Heart right ventricle (tissue), 16 donors: ENCODE measurements at regions not wholly inside any gene's neighbourhood (a gene's known extent, or its start where the extent isn't known, plus 50 kb on each side); places are given as distances from the start of the nearest gene placed in this dataset.
"Not testable (repeated sequence)": the region's sequence is repeated elsewhere in the genome, so short reads cannot be mapped to it uniquely, and the experiment has no call there.

Experiments used
- ATAC-seq, 8 donors: fragments of 200-7000 bp; cut with Tn5 transposase; one replicate each; pipeline ENCODE4 v1.9.1; 2020; ENCODE audit warnings: mild to moderate bottlenecking in 8 of 8, moderate library complexity in 8 of 8, moderate number of reproducible peaks in 1 of 8
- DNase-seq, 2 donors: peaks; one replicate each; pipeline ENCODE4 v3.0.0-alpha.2; 2020
- H3K27ac ChIP-seq, 10 donors: fragments of 200-600 bp; sonication (generic) in 2 of 10; one replicate each; pipeline versions ENCODE4 v1.5.0 to v1.8.0; 2020 to 2022; ENCODE audit warnings: mild to moderate bottlenecking in 3 of 10
- H3K27me3 ChIP-seq, 7 donors: fragments of 200-600 bp; one replicate each; pipeline ENCODE4 v1.8.0; 2021 to 2022; ENCODE audit warnings: mild to moderate bottlenecking in 2 of 7
- H3K36me3 ChIP-seq, 9 donors: fragments of 200-600 bp; sonication (generic) in 1 of 9; one replicate each; pipeline versions ENCODE4 v1.5.0 to v1.8.0; 2020 to 2022; ENCODE audit warnings: mild to moderate bottlenecking in 2 of 9
- H3K4me1 ChIP-seq, 9 donors: fragments of 200-600 bp; sonication (generic) in 1 of 9; one replicate each; pipeline versions ENCODE4 v1.5.0 to v1.8.0; 2020 to 2022; ENCODE audit warnings: mild to moderate bottlenecking in 4 of 9
- H3K4me3 ChIP-seq, 10 donors: fragments of 200-600 bp; sonication (generic) in 2 of 10; one replicate each; pipeline versions ENCODE4 v1.5.0 to v1.8.0; 2020 to 2022; ENCODE audit warnings: mild to moderate bottlenecking in 7 of 10, moderate library complexity in 2 of 10
- H3K9me3 ChIP-seq, 11 donors: fragments of 200-600 bp in 10 of 11; sonication (generic) in 2 of 11; one replicate each; pipeline versions ENCODE4 v1.5.0 to v1.8.0; 2013 to 2022; ENCODE audit warnings: mild to moderate bottlenecking in 2 of 11, control low read depth in 1 of 11, moderate library complexity in 1 of 11
- WGBS, 2 donors: extraction: QIAGEN DNeasy Blood & Tissue Kit; methylation state at CpG; one replicate each; pipeline ENCODE4 v1.1.7; 2013; ENCODE audit warnings: inconsistent platforms in 1 of 2; 5-methylcytosine and 5-hydroxymethylcytosine counted together
- intact Hi-C, 10 donors: fragments of 100-400 bp; cut with DNase I; formaldehyde crosslinking; loops; one replicate each; pipeline versions ENCODE4 v1.11.1 to v1.14.2; 2022
- donor health status: Arrhythmogenic right ventricular cardiomyopathy.
- donor health status: ischemic (EF 13 %, LVEDD 7.1; RV severe dilation, severe dysfunction).
- donor health status: healthy with polysubstance abuse.
- donor health status: DM: no; HTN: yes; CAD: no.
- donor health status: DM: no; HTN: no; CAD: no.
- donor health status: ischemic (EF 25% LVEDD 6.9; RV normal size, moderate dysfunction).
- donor health status: ischemic (EF 25% LVEDD 5.7; RV mildly dilated, moderate dysfunction).
- donor health status: healthy.
- donor health status: DM: yes; HTN: yes; CAD: no.
- donor health status: Ischemic cardiomyopathy.
- donor health status: ischemic (EF 35%, LVEDD 5.7; RV mildly dilated, moderate dysfunction).
- donor health status: nonischemic (EF 11% LVEDD 7.7; RV severe dilation, severe dysfunction).
- donor health status: DM: yes; HTN: yes; CAD: no.
- donor health status: PGD.
- donor health status: ischemic (EF 29% LVEDD 5.4; RV normal size, mild dysfunction).
- donor health status: nonischemic (EF 23%, LVEDD 6.1; RV moderate dilation, normal function).

DNA sequence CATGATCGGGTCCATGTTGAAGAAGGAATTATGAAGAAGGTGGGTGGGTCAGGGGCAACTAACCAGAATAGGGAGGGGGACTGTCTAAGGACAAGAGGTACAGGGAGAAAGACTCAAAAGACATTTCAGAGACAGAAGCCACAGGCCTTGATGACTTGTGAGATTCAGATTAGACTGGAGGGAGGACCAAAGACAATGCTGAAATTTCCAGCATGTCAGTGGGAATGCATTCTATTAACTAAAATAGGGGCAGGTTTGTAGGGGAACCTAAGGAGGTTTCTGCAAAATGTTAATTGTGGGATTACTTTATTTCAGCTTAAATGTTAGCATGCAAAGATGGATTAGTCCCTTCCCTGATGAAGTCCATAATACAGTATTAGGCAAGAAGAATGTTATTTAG, 141.6 kb upstream of the NBPF26 start:
- ATAC-seq = peak in 1 of 8 donors; percentile 42
- no CpG with 5 or more reads among the region's 1 CpG for WGBS, 2 donors
- H3K4me3 ChIP-seq, H3K4me1 ChIP-seq, H3K27me3 ChIP-seq, H3K9me3 ChIP-seq, H3K36me3 ChIP-seq, DNase-seq, H3K27ac ChIP-seq, intact Hi-C loops: not testable (repeated sequence)

DNA sequence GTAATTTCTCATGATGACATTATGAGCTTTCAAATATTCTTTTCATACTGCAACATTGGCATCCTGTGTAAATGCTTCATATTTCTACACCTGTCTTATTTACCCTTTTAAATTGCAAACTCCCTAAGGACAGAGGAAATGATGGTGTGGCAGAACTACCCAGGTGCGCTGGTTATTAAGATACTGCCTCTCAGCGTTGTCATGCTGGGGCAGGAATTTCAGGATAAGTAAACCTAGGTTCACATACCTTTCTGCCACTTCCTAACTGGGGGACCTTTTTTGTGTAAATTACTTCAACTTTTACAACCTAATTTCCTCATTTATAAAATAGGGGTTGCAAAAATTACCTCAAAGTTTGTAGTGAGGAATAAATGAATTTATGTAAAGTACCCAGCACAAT, 137.7 kb upstream of the NBPF26 start:
- H3K4me3 ChIP-seq, H3K9me3 ChIP-seq, H3K36me3 ChIP-seq, intact Hi-C loops, H3K27me3 ChIP-seq, DNase-seq, H3K4me1 ChIP-seq, ATAC-seq, H3K27ac ChIP-seq: not testable (repeated sequence)
- WGBS, 2 donors = no CpG with 5 or more reads among the region's 2 CpGs

DNA sequence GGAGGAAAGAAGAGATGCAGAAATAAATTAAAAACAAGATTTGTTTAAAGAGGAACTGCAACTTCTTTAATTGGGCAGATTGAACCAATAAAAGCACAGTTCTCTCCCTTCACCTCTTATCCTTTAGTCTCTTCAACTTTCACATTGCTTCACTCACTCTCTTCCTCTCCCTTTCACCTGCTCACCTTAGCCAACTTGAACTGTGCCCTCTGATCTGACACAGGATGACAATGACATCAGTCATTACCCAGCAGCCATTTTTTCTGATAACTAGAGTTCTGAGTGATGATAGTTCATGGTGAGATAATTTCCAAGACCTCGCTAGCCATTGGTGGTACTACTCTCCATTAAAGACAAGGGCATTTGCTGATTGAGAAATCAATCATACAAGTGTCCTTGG, 134.9 kb upstream of the NBPF26 start:
- H3K4me1 ChIP-seq = not testable (repeated sequence)
- WGBS, 2 donors = no CpG with 5 or more reads among the region's 1 CpG

DNA sequence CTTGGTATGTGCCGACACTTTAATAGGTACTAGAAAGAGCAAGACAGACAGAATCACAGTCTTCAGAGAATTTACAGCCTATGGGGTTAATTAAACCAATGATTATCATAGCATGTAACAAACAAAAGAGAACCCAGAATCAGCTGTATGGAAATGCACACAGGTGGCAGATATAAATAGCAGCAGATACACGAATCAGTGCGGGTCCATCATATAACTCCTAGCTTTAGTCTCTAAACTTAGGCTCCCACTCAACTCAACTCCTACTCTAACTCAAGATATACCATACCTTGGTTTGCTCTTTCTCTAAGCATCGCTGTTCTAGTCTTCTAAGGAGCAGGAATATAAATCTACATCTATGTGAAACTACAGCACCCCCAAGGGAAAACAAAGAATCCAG, 132.0 kb upstream of the NBPF26 start:
- H3K27me3 ChIP-seq, H3K4me1 ChIP-seq, H3K36me3 ChIP-seq, H3K9me3 ChIP-seq, intact Hi-C loops, H3K4me3 ChIP-seq, DNase-seq: not testable (repeated sequence)
- ATAC-seq = peak in 2 of 8 donors; percentile 19 to 20
- H3K27ac ChIP-seq = peak overlapping the region in 7 of 10 donors; percentile 55 to 88 (median 71)
- WGBS, 2 donors = 30 to 45% methylated on average over 2 to 3 of the region's 4 CpGs

More for the DNA sequence above, 134.9 kb upstream of the NBPF26 start:
- H3K4me3 ChIP-seq, H3K27ac ChIP-seq, H3K36me3 ChIP-seq, intact Hi-C loops, H3K9me3 ChIP-seq, ATAC-seq, DNase-seq, H3K27me3 ChIP-seq: not testable (repeated sequence)

DNA sequence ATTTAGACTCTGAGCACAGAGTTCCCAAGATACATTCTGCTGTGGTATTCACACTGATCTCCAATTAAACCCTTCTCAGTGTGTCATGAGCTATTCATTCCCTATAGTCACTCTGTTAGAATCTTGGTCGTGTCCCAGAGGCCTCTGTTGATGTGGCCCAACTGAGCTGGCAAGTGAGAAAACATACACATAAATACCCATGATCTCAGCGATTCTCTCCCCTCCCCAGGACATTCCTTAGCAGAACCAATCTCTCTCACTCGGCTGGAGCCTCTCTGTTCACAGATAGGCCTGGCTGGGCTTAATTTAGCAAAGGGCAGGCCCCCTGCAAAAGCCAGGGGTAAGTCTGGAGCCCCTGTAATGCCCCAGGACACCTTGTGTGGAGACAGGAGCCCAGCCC, 130.8 kb upstream of the NBPF26 start:
- H3K27me3 ChIP-seq, intact Hi-C loops, DNase-seq, H3K4me3 ChIP-seq, H3K9me3 ChIP-seq, H3K36me3 ChIP-seq, H3K27ac ChIP-seq, H3K4me1 ChIP-seq: not testable (repeated sequence)
- no CpG with 5 or more reads among the region's 3 CpGs for WGBS, 2 donors
- peak; percentile 81 to 94 (median 89) for ATAC-seq

DNA sequence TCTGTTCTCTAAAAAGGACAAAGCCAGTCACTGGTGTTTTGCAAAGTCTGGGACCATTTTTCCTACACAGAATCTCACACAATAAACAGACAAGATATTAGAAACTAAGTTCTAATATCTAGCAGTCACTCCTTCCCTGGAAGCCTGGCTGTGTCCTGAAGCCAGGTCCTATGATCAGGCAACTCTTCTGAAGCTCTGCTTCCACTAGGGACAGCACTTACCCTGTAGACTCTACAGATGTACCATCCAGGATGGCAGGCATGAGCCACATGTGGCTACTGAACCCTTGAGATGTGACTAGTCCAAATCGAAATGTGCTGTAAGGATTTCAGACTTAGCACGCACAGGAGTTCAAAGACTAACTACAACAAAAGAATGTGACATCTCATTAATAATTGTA, 130.1 kb upstream of the NBPF26 start:
- intact Hi-C loops, H3K36me3 ChIP-seq, H3K4me3 ChIP-seq, DNase-seq, H3K27ac ChIP-seq, H3K4me1 ChIP-seq, H3K9me3 ChIP-seq, H3K27me3 ChIP-seq: not testable (repeated sequence)
- WGBS, 2 donors = no CpG with 5 or more reads among the region's 2 CpGs
- peak; percentile 36 to 79 (median 60) for ATAC-seq

DNA sequence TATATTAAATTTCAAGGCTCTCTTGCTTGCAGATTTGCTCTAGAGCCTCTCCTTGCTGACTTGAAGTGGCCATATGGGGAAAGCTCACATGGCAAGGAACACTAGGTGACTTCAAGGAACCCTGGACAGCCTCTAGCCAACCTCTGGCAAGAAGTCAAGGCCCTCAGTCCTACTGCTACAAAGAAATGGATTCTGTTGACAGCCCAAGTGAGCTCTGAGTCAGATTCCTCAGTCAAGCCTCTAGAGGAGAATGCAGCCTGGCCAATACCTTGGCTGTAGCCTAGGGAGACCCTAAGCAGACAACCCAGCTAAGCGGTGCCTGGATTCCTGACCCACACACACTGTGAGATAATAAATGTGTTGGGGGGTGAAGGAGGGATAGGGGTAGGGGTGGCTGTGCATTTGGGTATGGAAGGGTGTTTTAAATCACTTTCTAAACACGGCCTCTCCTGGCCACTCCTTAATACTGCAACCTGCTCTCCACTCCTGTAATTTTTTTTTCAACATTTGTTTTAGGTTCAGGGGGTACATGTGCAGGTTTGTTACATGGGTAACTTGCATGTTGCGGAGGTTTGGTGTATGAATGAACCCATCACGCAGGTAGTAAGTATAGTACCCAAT, 125.3 kb upstream of the NBPF26 start:
- H3K9me3 ChIP-seq, H3K36me3 ChIP-seq, DNase-seq, H3K27ac ChIP-seq, H3K27me3 ChIP-seq, H3K4me1 ChIP-seq, intact Hi-C loops, H3K4me3 ChIP-seq: not testable (repeated sequence)
- ATAC-seq = peak in 6 of 8 donors; percentile 9 to 71 (median 27)
- WGBS, 2 donors = 29% methylated on average over 1 of the region's 4 CpGs; no CpG with 5 or more reads in 1 of the 2 donors

DNA sequence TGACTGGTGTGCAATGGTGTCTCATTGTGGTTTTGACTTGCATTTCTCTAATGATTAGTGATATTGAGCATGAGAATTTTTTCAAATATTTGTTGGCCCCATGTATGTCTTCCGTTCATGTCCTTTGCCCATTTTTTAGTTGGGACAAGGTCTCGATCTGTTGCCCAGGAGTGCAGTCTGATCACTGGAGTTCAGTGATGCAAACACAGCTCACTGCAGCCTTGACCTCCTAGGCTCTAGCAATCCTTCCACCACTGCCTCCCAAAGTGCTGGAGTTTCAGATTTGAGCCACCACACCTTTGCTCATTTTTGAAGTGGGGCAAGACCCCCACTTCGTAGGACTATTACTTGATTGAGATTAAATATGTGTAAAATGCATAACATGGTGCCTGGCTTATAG, 124.2 kb upstream of the NBPF26 start:
- H3K36me3 ChIP-seq, H3K27me3 ChIP-seq, DNase-seq, intact Hi-C loops, H3K4me1 ChIP-seq, H3K4me3 ChIP-seq, H3K27ac ChIP-seq, H3K9me3 ChIP-seq, ATAC-seq: not testable (repeated sequence)
- no CpG with 5 or more reads among the region's 3 CpGs for WGBS, 2 donors

DNA sequence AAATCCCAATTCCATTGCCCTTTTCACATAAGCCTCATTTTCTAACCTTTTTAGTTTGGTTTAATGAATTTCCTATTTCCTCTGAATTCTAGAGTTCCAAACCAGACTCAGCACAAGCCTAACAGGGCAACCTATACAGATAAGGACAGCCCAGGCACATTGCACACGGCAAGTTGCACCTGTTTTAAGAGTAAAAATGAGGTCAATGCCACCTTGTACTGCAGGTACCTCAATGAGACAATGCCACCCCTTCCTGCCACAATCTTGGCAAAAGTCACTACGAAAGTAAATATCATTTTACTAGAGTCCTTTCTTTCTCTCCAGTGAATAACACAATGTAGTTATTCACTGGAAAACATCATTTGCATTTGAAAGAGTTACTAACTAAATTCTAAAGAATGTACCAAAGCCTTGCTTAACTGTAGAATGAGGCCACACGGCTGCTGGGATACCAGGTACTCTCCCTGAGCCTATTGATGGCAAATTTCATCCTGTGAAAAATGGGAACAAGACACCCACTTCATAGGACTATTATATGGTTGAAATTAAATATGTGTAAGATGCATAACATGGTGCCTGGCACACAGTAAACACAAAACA, 123.2 kb upstream of the NBPF26 start:
- H3K27ac ChIP-seq, H3K4me1 ChIP-seq, DNase-seq, H3K36me3 ChIP-seq, H3K27me3 ChIP-seq, H3K9me3 ChIP-seq, ATAC-seq, intact Hi-C loops, H3K4me3 ChIP-seq: not testable (repeated sequence)
- no CpG with 5 or more reads among the region's 3 CpGs for WGBS, 2 donors

DNA sequence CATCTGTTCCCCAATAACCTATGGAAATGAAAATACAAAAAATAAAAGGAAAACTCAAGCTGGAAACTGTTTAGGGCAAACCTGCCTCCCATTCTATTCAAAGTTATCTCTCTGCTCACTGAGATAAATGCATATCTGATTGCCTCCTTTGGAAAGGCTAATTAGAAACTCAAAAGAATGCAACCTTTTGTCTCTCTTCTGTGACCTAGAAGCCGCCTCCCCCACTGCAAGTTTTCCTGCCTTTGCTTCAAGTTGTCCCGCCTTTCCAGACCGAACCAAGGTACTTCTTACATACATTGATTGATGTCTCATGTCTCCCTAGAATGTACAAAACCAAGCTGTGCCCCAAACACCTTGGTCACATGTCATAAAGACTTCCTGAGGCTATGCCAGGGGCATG, 115.9 kb upstream of the NBPF26 start:
- H3K36me3 ChIP-seq, H3K27ac ChIP-seq, H3K27me3 ChIP-seq, intact Hi-C loops, H3K9me3 ChIP-seq, DNase-seq, ATAC-seq, H3K4me3 ChIP-seq, H3K4me1 ChIP-seq: not testable (repeated sequence)
- WGBS, 2 donors = no CpG with 5 or more reads among the region's 3 CpGs

DNA sequence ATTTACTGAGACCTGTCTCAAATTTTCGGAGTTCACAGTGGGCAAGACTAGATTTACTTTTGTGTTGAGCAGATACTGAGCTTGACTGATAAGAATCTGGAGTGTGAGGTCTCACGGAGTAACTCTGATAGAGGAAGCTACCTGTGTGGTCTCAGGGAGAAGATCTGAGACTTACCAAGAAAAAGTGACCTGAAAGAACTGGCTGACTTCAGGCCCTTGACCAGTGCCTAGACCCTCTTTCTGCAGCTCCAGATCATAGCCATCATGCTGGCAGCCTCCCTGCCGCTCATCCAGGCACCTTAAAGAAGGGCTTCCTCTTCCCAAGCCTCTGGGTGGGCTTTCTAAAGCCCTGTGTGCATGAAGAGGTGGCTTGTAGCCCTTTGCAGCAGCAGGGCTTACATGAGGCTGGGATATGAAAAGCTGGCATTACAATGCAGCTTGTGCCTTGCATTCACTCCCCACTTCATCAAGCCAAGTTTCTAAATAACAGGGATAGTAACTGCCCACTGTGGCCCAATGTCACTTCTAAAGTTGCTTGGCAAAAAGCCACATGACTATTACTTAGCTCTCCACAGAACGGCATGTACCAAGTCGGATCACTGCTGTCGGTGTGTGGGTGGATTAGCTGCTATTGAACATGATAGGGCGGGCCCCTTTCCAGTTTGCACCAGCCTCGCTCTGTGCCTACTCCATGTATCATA, 115.3 kb upstream of the NBPF26 start:
- no CpG with 5 or more reads among the region's 8 CpGs for WGBS, 2 donors

More for the DNA sequence above, 115.3 kb upstream of the NBPF26 start:
- H3K27me3 ChIP-seq, H3K36me3 ChIP-seq, intact Hi-C loops, H3K9me3 ChIP-seq, H3K4me1 ChIP-seq, DNase-seq, H3K27ac ChIP-seq, H3K4me3 ChIP-seq: not testable (repeated sequence)
- peak; percentile 83 to 93 (median 90) for ATAC-seq
